ENCODE measurements at regions not wholly inside any gene's neighbourhood (a gene's known extent, or its start where the extent isn't known, plus 50 kb on each side); places are given as distances from the start of the nearest gene placed in this dataset.
A peak's percentile ranks its signal among the peaks of the same experiment; 100 is the strongest.

GRCh38 chr4:71270901-71271300 is 67.9 kb upstream of the SLC4A4 start:
- TF ChIP-seq CTCF (IDR thresholded peaks at IDR 0.05): peak in 6 of 9 donors; percentile 21 to 47 (median 36)
- DNase-seq (no peak), ATAC-seq (peak in 2 of 8 donors; percentile 48 to 55)
- Histone ChIP-seq H3K27ac (no peak overlapping the region), H3K27me3 (no peaks in the 10 kb centered on the region), H3K4me3 (no peak overlapping the region), H3K9me3 (no peaks in the 10 kb centered on the region), H3K36me3 (no peaks in the 10 kb centered on the region), H3K4me1 (peaks cover 0 to 47% (median 27%) of the 10 kb centered on the region in 9 donors)
- 27 to 32% methylated on average over 1 of the region's 1 CpG for WGBS, 2 donors
- intact Hi-C loops (cut with DNase I): no loop called here

DNA sequence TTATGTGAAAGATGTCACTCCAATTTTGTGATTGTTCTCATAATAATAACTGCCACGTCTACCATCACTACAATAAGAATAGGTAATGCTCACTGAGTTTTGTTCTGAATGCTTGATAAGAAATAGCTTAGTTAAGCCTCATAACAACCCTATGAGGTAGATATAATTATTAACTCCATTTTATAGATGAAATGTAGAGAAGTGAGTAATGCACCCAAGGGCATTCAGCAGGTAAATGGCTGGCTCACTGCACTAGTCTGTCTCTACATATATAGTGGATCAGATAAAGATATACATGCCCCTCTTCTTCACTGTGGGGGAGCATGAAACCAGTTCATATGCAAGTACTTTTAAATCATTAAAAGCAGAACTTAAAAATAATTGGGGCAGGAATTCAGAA is 65.8 kb upstream of the SLC4A4 start:
- H3K27ac ChIP-seq: no peak overlapping the region
- no peak for ATAC-seq
- H3K4me3 ChIP-seq: no peak overlapping the region
- no peaks in the 10 kb centered on the region for H3K9me3 ChIP-seq
- H3K4me1 ChIP-seq: peaks cover 0 to 30% (median 15%) of the 10 kb centered on the region in 9 donors
- DNase-seq: no peak
- H3K27me3 ChIP-seq: no peaks in the 10 kb centered on the region
- intact Hi-C loops (cut with DNase I): no loop called here
- no peaks in the 10 kb centered on the region for H3K36me3 ChIP-seq
- TF ChIP-seq CTCF (IDR thresholded peaks at IDR 0.05): no peak
- 88 to 91% methylated on average over 1 of the region's 1 CpG for WGBS, 2 donors

DNA sequence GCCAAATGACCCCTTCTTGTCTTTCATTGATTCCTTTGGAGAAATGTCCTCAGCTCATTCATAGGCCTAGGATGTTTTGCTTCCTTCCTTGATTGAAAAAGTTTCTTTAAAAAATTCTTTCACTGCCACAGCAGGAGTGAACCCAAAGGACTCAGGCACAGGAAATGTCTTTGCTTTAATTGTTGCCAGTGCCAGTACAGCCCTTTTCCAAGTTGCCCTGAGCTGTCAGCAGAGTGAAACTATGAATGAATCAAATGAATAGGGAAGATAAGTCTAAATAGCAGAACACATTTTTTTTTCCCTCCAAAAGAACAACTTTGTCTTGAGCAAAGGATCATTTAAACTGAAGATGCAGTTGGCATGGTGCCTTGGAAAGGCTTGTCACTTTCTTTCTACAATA is 63.8 kb upstream of the SLC4A4 start:
- peaks cover 0 to 21% (median 14%) of the 10 kb centered on the region in 9 donors for H3K4me1 ChIP-seq
- ATAC-seq (no peak), DNase-seq (no peak)
- no peaks in the 10 kb centered on the region for H3K27me3 ChIP-seq
- TF ChIP-seq CTCF (IDR thresholded peaks at IDR 0.05): no peak
- H3K4me3 ChIP-seq: no peak overlapping the region
- no peaks in the 10 kb centered on the region for H3K9me3 ChIP-seq
- intact Hi-C loops (cut with DNase I): no loop called here
- no peaks in the 10 kb centered on the region for H3K36me3 ChIP-seq
- peak overlapping the region in 1 of 10 donors; percentile 15 for H3K27ac ChIP-seq

DNA sequence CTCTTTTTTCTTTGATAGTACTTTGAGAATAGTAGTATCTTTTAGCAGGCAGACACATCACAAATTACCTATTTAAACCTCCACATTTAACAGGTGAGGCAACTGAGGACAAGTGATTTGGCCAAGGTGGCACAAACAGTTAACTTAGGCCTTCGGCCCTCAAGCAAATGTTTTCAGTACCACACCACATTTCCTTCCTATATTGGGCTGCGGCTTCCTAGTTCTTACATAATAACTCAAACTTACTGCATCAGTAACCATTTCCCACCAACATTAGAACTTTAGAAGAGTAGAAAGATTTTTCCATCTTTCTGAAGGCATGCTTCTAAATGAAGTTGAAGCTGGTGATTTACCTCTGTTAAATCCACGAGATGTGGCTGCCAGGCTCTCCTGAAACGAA is 63.2 kb upstream of the SLC4A4 start:
- peaks cover 0 to 21% (median 14%) of the 10 kb centered on the region in 9 donors for H3K4me1 ChIP-seq
- H3K4me3 ChIP-seq: no peak overlapping the region
- H3K9me3 ChIP-seq: no peaks in the 10 kb centered on the region
- peak overlapping the region in 2 of 10 donors; percentile 15 to 25 for H3K27ac ChIP-seq
- no peaks in the 10 kb centered on the region for H3K36me3 ChIP-seq
- no peaks in the 10 kb centered on the region for H3K27me3 ChIP-seq
- 38 to 51% methylated on average over 4 of the region's 4 CpGs for WGBS, 2 donors
- ATAC-seq: peak in 1 of 8 donors; percentile 24
- no peak for DNase-seq
- TF ChIP-seq CTCF (IDR thresholded peaks at IDR 0.05): no peak
- intact Hi-C loops (cut with DNase I): no loop called here
